ENCODE measurements at regions not wholly inside any gene's neighbourhood (a gene's known extent, or its start where the extent isn't known, plus 50 kb on each side); places are given as distances from the start of the nearest gene placed in this dataset.
"Not testable (repeated sequence)": the region's sequence is repeated elsewhere in the genome, so short reads cannot be mapped to it uniquely, and the experiment has no call there.

DNA sequence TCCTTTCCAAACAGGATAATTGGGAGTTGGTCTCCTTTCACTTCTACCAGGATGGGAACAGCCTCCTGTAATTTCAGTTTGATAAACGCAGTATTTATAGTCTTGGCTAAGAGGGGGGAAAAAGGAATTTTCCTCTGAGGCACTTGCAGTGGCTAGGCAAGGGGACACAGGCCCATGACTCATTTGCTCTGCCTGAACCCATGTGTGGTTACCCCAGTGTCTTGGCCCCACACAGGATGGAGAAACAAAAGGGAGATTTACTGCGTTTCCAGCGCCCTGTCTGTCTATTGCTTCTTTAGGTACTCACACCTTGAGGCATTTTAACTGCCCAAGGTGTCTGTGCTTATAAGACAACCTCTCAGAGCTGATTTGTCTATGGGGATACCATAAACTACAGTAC, 74.8 kb upstream of the NEDD9 start:
- no peak for DNase-seq (ENCODE audit: low read depth in 4 of 4, low spot score in 3 of 4)

DNA sequence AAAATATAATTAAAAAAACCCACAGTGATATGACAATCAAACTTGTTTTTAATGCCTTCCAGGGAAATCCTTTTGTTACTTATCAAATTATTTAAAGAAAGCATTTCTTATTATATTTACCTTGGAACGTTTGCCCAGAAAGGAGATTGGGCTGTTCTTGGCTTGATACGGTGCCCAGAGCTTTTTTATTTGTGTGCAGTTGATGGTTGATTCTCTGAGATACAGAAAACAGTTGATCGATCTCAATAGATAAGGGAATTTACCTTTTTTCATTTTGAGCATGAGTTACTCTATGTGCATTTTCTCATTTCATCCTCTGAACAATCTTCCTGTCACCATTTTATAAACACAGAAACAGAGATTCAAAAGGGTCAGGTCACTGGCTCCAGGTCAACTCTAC, 72.5 kb upstream of the NEDD9 start:
- DNase-seq (ENCODE audit: low read depth in 4 of 4, low spot score in 3 of 4): no peak

DNA sequence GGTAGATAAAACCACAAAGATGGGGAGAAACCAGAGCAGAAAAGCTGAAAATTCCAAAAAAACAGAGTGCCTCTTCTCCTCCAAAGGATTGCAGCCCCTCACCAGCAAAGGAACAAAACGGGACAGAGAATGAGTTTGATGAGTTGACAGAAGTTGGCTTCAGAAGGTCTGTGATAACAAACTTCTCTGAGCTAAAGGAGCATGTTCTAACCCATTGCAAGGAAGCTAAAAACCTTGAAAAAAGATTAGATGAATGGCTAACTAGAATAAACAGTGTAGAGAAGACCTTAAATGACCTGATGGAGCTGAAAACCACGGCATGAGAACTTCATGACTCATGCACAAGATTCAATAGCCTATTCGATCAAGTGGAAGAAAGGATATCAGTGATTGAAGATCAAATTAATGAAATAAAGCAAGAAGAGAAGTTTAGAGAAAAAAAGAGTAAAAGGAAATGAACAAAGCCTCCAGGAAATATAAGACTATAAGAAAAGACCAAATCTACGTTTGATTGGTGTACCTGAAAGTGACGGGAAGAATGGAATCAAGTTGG, 67.5 kb upstream of the NEDD9 start:
- not testable (repeated sequence) for DNase-seq (ENCODE audit: low read depth in 4 of 4, low spot score in 3 of 4)

DNA sequence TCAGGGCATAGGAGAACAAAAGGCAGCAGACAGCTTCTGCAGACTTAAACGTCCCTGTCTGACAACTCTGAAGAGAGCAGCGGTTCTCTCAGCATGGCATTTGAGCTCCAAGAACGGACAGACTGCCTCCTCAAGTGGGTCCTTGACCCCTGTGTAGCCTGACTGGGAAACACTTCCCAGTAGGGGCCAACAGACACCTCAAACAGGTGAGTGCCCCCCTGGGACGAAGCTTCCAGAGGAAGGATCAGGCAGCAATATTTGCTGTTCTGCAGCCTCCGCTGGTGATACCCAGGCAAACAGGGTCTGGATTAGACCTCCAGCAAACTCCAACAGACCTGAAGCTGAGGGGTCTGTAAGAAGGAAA, 66.9 kb upstream of the NEDD9 start:
- not testable (repeated sequence) for DNase-seq (ENCODE audit: low read depth in 4 of 4, low spot score in 3 of 4)

DNA sequence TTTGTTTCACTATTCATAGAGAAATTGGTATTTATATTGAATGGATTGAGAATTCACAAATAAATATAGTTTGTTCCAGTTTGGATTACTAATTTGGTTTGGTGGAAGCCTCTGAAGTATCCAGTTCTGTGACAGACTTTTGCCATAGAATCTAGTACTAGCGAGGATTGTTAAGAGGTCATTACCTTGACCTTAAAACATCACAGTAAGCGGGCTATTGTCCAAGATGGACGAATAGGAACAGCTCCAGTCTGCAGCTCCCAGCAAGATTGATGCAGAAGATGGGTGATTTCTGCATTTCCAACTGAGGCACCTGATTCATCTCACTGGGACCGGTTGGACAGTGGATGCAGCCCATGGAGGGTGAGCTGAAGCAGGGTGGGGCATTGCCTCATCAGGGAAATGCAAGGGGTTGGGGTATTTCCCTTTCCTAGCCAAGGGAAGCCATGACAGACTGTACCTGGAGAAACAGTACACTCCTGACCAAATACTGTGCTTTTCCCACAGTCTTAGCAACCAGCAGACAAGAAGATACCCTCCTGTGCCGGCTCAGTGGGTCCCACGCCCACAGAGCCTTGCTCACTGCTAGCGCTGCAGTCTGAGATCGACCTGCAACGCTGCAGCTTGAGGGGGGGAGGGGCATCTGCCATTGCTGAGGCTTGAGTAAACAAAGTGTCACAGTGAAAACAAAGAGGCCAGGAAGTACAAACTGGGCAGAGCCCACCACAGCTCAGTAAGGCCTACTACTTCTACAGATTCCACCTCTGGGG, 66.4 kb upstream of the NEDD9 start:
- DNase-seq (ENCODE audit: low read depth in 4 of 4, low spot score in 3 of 4): no peak

DNA sequence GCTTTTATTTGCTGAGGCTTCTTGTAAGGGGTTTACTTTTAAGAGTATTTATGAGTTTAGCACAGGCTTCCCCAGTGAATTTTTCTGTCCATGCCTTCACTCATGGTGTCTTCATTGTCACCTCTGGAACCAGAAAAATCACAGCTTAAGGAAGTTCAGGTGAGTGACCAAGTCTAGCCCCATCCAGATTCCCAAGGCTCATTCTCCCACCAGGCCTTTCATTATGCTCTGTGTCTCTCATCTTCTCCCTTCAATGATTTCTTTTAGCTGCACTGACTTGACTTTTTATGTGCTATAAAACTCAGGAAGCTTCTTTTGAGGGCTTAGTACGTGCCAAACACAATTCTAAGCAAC, 64.9 kb upstream of the NEDD9 start:
- DNase-seq (ENCODE audit: low read depth in 4 of 4, low spot score in 3 of 4): no peak

DNA sequence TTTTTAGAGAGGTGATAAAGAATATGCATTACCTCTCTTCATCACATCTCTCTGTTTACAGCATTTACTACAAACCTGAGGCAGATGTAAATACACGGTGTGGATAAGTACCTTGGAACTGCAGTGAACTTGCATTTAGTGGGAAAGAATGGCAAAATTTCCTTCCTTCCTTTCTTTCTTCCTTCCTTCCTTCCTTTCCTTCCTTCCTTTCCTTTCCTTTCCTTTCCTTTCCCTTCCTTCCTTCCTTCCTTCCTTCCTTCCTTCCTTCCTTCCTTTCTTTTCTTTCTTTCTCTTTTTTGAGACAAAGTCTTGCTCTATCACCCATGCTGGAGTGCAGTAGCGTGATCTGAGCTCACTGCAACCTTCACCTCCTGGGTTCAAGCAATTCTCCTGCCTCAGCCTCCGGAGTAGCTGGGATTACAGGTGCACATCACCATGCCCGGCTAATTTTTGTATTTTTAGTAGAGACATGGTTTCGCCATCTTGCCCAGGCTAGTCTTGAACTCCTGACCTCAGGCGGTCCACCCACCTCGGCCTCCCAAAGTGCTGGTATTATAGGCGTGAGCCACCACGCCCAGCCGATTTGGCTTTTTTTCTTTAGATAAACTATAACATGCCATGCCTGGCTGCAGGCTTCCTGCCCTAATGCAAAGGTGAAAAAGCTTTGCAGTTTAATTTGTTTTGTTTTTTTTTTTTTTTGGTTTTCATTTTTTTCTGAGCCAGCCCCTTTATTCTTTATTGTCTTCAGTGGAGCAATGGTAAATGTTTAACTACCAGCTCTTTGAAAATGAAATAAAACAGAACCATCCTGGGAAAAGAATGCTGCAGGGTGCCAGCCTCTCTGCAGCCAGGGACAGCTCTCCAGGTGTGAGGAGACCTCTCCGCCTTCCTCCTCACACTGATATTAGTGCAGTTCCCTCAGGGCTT, 64.2 kb upstream of the NEDD9 start:
- no peak for DNase-seq (ENCODE audit: low read depth in 4 of 4, low spot score in 3 of 4)

DNA sequence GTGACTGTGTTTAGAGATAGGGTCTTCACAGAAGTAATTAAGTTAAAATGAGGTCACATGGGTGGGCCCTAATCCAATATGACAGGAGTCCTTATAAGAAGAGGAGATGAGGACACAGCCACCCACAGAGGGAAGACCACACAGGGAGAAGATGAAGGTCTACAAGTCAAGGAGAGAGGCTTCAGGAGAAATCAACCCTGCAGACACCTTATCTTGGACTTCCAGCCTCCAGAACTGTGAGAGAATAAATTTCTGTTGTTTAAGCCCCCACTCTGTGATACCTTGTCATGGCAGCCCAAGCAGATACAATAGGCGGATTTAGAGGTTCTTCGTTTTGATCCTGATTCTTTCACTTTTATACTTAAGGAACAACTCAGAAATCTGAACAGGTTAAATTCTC, 63.5 kb upstream of the NEDD9 start:
- no peak for DNase-seq (ENCODE audit: low read depth in 4 of 4, low spot score in 3 of 4)

DNA sequence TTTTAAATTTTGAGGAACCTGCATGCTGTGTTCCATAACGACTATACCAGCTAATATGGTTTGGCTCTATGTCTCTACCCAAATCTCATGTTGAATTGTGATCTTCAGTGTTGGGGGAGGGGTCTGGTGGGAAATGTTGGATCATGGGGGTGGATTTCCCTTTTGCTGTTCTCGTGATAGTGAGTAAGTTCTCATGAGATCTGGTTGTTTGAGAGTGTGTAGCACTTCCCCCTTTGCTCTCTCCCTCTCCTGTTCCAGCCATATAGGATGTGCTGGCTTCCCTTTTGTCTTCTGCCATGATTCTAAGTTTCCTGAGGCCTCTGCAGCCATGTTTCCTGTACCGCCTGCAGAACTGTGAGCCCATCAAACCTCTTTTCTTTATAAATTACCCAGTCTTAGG, 61.8 kb upstream of the NEDD9 start:
- DNase-seq (ENCODE audit: low read depth in 4 of 4, low spot score in 3 of 4): no peak

DNA sequence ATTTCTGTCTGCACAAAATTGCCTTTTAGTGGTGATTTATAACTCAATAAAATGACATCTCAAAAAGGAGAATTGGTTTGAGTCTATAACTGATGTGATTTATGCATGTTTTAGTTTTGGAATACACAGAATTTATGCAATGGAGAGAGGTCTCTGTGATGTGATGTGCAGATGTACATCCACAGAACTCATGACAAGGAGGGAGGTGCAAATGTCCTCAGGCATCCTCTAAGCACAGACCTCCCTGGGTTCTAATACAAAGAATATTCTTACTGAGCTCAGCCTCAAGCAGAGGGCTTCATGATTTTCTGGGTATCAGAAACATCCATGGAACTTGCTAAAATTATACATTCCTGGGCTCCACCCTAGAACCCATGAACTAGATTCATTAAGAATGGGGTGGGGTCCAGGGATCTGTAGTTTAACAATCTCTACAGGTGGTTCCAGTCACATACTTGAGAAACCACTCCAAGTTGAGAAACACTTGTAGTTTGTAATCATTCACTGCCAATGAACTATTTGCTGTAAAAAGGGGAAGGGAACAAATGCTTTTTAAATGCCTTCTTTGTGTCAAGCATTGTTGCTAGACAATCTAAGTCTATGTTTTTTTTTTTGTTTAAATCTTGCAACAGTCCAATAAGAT, 60.2 kb upstream of the NEDD9 start:
- DNase-seq (ENCODE audit: low read depth in 4 of 4, low spot score in 3 of 4): no peak

DNA sequence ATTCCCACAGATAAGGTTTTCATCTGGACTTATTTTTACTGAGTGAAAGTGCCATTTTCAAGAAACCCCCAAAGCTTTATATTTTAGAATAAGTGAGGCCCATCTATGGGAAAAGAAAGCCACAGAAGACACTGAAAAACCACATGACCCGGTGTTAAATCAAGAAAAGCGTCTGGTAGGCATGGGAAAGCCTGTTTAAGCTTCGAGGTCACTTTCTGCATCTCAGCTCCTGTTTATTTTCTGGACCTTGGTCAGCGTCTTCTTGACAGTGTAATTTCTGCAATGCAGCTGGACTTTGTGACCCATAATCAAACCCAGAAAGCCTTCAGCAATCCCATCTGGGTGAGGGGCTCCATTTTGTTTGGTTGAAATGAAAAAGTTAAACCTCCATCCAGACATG, 59.6 kb upstream of the NEDD9 start:
- no peak for DNase-seq (ENCODE audit: low read depth in 4 of 4, low spot score in 3 of 4)

DNA sequence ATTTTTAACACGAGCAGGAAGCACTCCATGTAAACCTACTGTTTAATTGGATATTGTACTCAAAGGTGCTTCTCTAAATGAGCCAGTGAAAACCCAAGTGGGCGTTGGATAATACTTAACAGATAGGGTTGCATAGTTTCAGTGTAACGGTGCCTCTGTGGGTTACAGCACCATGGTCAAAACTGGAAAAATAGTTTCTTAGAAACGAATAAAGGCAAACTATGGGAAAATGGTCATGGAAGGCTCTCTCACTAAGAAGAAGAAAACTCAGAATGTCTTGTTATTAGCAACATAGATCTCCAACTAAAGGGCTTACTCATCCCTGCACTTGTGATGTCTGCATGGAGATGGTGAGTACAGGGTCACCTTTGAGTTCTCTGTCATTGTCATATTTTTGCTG, 59.1 kb upstream of the NEDD9 start:
- DNase-seq (ENCODE audit: low read depth in 4 of 4, low spot score in 3 of 4): no peak

DNA sequence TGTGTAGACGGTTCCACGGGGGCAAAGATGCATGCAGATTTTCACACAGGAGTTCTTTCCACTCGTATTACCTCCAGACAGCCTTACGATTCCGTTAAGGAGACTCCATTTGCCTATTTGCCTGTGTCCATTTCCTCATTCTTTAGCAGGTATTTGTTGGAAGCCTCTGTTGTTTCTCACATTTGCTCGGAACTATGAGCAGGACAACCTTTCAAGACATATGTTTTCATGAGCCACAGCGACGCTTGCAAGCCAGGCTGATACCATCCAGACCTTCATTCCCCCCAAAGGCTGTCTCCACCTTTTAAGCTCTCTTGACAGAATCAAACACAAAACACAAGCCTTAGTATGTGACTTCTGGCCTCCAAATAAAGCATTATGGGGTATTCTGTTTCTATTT, 57.6 kb upstream of the NEDD9 start:
- DNase-seq (ENCODE audit: low read depth in 4 of 4, low spot score in 3 of 4): no peak

DNA sequence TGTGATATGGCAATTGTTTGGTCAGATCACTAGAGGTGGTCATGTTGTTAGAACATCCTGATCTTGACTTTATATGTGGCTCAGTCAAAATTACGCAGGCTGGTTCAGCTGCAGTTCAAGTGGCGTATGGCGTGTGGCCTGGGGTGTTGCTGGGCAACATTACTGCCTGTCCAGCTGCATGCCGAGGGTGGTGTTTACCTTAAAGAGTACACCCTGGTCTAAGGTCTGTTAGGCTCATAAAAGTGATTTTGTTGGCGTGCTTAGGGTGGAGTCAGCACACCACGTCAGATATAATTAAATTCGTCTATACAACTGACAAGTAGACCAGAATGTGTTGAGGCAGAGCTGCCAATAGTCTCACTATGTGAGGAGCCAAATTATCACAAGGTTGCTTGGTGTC, 55.6 kb upstream of the NEDD9 start:
- no peak for DNase-seq (ENCODE audit: low read depth in 4 of 4, low spot score in 3 of 4)

DNA sequence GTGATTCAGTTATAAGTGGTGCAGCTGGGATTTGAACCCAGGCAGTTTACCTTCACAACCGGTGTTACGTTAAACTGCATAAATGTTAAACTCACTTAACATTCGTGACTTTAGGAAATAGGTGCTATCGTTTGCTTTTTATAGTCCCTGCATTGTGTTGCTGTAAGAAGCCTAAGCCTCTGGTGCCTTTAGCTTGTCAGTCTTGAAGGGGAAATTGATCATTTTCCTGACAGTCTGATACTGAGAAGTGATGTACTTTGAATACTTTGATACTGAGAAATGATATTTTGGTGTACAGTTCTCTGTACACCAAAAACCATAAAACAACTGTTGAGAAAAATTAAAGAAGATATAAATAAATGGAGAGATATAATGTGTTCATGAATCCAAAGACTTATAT, 52.5 kb upstream of the NEDD9 start:
- DNase-seq (ENCODE audit: low read depth in 4 of 4, low spot score in 3 of 4): no peak

DNA sequence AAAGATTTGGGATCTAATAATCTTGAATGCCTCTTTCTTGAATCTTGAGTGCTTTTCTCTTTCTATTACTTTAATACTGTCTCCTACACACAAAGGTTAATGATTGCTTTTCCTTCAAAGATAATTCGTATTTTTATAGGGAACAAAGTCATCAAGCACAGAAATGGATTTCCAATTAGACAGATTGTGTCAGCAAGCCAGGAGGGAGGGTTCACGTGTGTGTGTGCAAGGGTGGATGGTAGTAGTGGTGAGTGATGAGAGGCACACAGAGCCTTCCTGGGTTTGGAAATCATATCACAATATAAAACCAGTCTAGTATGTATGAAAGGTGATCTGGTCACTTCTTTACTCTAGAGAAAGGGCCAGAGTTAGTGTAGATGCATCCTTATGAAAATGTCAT, 51.2 kb upstream of the NEDD9 start:
- DNase-seq (ENCODE audit: low read depth in 4 of 4, low spot score in 3 of 4): no peak

DNA sequence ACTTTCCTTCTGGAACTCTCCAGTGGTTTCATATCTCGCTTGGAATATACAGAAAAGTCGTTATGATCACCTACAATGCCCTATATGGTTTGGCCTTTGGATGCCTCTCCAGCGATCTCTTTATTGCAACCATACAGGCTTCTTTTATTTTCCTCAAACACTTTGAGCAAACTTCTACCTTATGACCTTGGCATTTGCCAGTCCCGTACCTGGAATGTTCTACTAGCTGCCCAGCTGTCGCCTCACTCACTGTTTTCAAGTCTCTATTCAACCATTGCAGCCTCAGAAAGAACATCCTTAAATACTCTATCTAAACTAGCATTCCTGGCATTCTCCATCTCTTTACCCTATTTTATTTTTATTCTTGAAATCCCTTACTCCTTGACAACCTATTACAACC, 50.4 kb upstream of the NEDD9 start:
- no peak for DNase-seq (ENCODE audit: low read depth in 4 of 4, low spot score in 3 of 4)
